SK-N-MC (cell line): ENCODE measurements at regions not wholly inside any gene's neighbourhood (a gene's known extent, or its start where the extent isn't known, plus 50 kb on each side); places are given as distances from the start of the nearest gene placed in this dataset.

Experiments
- EZH2 ChIP-seq: fragments of 200-600 bp; sonication (generic); IDR thresholded peaks from one replicate; pipeline ENCODE4 v1.6.1; 2017; ENCODE audit warnings: antibody characterized with exemption
- FOXP2 ChIP-seq: optimal IDR thresholded peaks from 2 replicates; pipeline ENCODE3; 2011; ENCODE audit warnings: mild to moderate bottlenecking, moderate library complexity; ENCODE audit not compliant: insufficient read depth; ENCODE audit errors: extremely low read length, control extremely low read depth
- POLR2AphosphoS5 ChIP-seq: IDR thresholded peaks from 2 replicates; pipeline ENCODE4 v1.6.1; 2012; ENCODE audit warnings: mild to moderate bottlenecking, low read depth, low read length, borderline replicate concordance

GRCh38 chr6:119446609-119447008 is 97.0 kb upstream of the MAN1A1 start:
- TF ChIP-seq EZH2 (no peak), POLR2AphosphoS5 (no peak), FOXP2 (no peak)
